GM10248 (cell line): ENCODE measurements at regions not wholly inside any gene's neighbourhood (a gene's known extent, or its start where the extent isn't known, plus 50 kb on each side); places are given as distances from the start of the nearest gene placed in this dataset.
A peak's percentile ranks its signal among the peaks of the same experiment; 100 is the strongest.

ENCODE experiments used
- CTCF ChIA-PET: fragments of 300-600 bp; sonication (Branson Sonifier 250); formaldehyde crosslinking; extraction: SDS; loops from one replicate; lab custom pipeline; 2021; ENCODE audit warnings: antibody characterized with exemption; lab: Yijun Ruan, JAX
- POLR2A ChIA-PET: fragments of 350-650 bp; sonication (Branson Sonifier 250); formaldehyde crosslinking; extraction: SDS; loops from one replicate; lab custom pipeline; 2020; ENCODE audit warnings: antibody characterized with exemption; lab: Yijun Ruan, JAX
- DNase-seq: peaks from one replicate; pipeline ENCODE4 v3.0.0; 2012; ENCODE audit errors: extremely low spot score
- TF ChIP-seq, protein P1 (sequence below): IDR thresholded peaks from 2 replicates; pipeline ENCODE4 v1.5.1; 2012; ENCODE audit warnings: mild to moderate bottlenecking, low read depth; ENCODE audit errors: extremely low read depth, missing control alignments, control extremely low read depth

GRCh38 chr2:39512434-39512935 lies 75.4 kb upstream of the MAP4K3 start:
- TF ChIP-seq, protein P1, sequence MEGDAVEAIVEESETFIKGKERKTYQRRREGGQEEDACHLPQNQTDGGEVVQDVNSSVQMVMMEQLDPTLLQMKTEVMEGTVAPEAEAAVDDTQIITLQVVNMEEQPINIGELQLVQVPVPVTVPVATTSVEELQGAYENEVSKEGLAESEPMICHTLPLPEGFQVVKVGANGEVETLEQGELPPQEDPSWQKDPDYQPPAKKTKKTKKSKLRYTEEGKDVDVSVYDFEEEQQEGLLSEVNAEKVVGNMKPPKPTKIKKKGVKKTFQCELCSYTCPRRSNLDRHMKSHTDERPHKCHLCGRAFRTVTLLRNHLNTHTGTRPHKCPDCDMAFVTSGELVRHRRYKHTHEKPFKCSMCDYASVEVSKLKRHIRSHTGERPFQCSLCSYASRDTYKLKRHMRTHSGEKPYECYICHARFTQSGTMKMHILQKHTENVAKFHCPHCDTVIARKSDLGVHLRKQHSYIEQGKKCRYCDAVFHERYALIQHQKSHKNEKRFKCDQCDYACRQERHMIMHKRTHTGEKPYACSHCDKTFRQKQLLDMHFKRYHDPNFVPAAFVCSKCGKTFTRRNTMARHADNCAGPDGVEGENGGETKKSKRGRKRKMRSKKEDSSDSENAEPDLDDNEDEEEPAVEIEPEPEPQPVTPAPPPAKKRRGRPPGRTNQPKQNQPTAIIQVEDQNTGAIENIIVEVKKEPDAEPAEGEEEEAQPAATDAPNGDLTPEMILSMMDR: no peak
- no peak for DNase-seq
- POLR2A ChIA-PET: no interaction called here
- CTCF ChIA-PET: interaction anchor here (0.9 to 3.8 kb wide), 6 partner anchors 11 to 218 kb away, joined by 3 to 22 read pairs (median 4); no protein-coding TSS in a partner anchor

- ChIA-PET CTCF (interaction anchor here (0.9 to 3.8 kb wide), 7 partner anchors 11 to 217 kb away, joined by 3 to 22 read pairs (median 3); no protein-coding TSS in a partner anchor), POLR2A (no interaction called here)
- DNase-seq: no peak
- TF ChIP-seq, protein P1: no peak
These were observed 75.9 kb upstream of the MAP4K3 start for GRCh38 chr2:39512941-39513340.

- CTCF ChIA-PET: interaction anchor here (0.9 to 3.8 kb wide), 4 partner anchors 10 to 216 kb away, joined by 3 to 22 read pairs (median 8); no protein-coding TSS in a partner anchor
- POLR2A ChIA-PET: no interaction called here
- TF ChIP-seq, protein P1: peak; percentile 56
- DNase-seq: peak; percentile 59
These were observed 76.6 kb upstream of the MAP4K3 start for GRCh38 chr2:39513641-39514094.

DNA sequence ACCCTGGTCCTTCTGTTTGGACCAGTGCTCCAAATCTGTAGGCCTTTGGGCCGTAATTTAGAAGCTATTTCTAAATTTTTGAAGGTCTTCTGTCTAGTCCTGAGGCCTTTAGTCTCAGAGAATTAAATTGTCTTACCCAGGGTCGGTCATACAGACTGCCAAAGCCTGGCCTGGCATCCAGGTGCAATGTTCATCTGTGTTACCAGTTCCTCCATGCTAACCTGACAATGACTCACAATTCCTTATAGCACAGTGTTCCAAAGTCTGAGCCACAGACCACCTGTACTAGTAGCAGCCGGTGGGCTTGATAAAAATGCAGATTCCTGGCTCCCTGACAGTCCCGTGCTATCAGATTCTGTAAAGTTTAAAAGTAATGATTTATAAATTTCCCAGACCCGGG lies 77.7 kb upstream of the MAP4K3 start:
- ChIA-PET POLR2A (no interaction called here), CTCF (interaction anchor here (0.8 to 1.8 kb wide), 2 partner anchors 10 to 16 kb away, joined by 3 to 5 read pairs; no protein-coding TSS in a partner anchor)
- TF ChIP-seq, protein P1: no peak
- no peak for DNase-seq

DNA sequence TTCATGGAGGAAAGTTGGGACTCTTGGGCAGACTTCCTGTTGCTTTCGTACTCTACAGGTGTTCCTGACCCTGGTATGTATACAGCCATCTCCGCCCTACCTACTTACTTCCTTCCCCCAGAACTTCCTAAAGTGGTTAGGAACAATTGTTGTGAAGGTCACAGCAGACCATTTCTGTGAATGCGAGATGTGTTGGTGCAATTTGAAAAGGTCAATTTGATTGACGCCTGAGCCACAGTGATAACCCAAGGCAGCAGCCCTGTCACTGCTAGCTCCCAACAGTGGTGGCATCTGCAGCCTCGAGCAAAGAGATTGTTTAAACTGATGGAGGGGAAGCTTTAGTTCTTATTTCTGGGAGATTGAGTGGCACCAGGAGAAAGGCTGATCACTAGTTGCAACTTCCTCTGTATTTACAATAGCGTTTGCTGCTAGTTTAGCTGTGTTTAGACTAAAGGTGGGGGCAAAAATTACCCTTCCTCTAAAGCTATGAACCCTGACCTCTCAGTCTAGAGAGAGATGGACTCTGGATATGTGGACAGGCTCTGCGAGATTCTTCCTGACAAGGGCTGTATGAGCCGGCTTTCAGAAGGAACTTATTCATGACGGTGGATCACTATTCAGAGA lies 78.3 kb upstream of the MAP4K3 start:
- CTCF ChIA-PET: interaction anchor here (0.8 to 1.8 kb wide), 6 partner anchors 9 to 41 kb away, joined by 3 to 5 read pairs (median 4); no protein-coding TSS in a partner anchor
- TF ChIP-seq, protein P1: no peak
- DNase-seq: no peak
- POLR2A ChIA-PET: no interaction called here

DNA sequence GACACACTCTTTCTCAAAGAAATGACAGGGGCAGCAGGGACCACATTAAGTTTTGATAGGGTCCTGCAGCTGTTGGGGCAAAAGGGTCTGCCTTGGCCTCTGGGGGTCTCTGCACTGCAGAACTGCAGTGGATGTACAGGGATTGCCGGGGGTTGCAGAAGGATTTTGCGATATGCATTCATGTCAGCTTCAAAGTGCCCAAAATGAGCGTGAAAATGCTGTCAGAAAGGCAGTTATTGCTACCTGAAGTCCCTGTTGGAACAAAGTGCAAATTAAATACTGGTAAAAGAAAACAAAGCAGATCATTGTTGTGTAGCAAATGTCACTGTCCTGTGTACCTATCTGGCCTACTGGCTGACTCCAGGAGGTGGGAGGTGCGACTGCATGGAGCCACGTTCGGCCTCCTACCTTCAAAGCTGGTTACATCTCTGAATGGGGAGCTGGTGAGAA lies 78.8 kb upstream of the MAP4K3 start:
- DNase-seq: no peak
- POLR2A ChIA-PET: no interaction called here
- TF ChIP-seq, protein P1: no peak
- CTCF ChIA-PET: interaction anchor here (0.9 to 1.8 kb wide), 5 partner anchors 11 to 42 kb away, joined by 3 to 5 read pairs (median 4); no protein-coding TSS in a partner anchor
